A549 (cell line): ENCODE measurements at regions not wholly inside any gene's neighbourhood (a gene's known extent, or its start where the extent isn't known, plus 50 kb on each side); places are given as distances from the start of the nearest gene placed in this dataset.

Experiments used
- ATAC-seq, 2 experiments: fragments of 200-7000 bp in 1 of 2; fragments of >200 bp in 1 of 2; cut with Nextera tagmentation in 1 of 2; cut with Tn5 transposase in 1 of 2; 3 replicates each; pipeline versions ENCODE4 v1.8.0 to v1.9.1; 2018 to 2020; ENCODE audit warnings: mild to moderate bottlenecking in 1 of 2, moderate library complexity in 1 of 2
- CTCF ChIA-PET: fragments of 300-600 bp; sonication (Branson Sonifier 250); formaldehyde crosslinking; extraction: SDS; loops from one replicate; lab custom pipeline; 2021; ENCODE audit warnings: antibody characterized with exemption, inconsistent platforms; lab: Yijun Ruan, JAX
- POLR2A ChIA-PET: fragments of 350-600 bp; formaldehyde crosslinking; extraction: SDS; loops from one replicate; lab custom pipeline; 2021; ENCODE audit warnings: antibody characterized with exemption, inconsistent platforms; lab: Yijun Ruan, JAX
- DNase-seq, 2 experiments: peaks; one replicate each; pipeline versions ENCODE4 v3.0.0 to v3.0.0-alpha.2; 2011 to 2016; ENCODE audit warnings: low read depth in 1 of 2, low spot score in 1 of 2
- FAIRE-seq: peaks from 2 replicates; lab custom pipeline; 2011; peaks lifted over from hg19 to GRCh38; lab: Jason Lieb, UNC
- H3K27ac ChIP-seq, 2 experiments: fragments of >200 bp; sonication (Bioruptor Twin); formaldehyde crosslinking; 3 replicates each; pipeline ENCODE4 v1.5.1; 2016 to 2017
- H3K4me1 ChIP-seq: fragments of >200 bp; sonication (Bioruptor Twin); formaldehyde crosslinking; 3 replicates; pipeline ENCODE4 v1.6.1; 2016
- H3K4me2 ChIP-seq: fragments of >200 bp; sonication (Bioruptor Twin); formaldehyde crosslinking; 3 replicates; pipeline ENCODE4 v1.6.1; 2016
- H3K4me3 ChIP-seq: fragments of >200 bp; sonication (Bioruptor Twin); formaldehyde crosslinking; 3 replicates; pipeline ENCODE4 v1.5.1; 2016
- H3K9me3 ChIP-seq: fragments of >200 bp; sonication (Bioruptor Twin); formaldehyde crosslinking; 3 replicates; pipeline ENCODE4 v1.6.1; 2016
- BCL3 ChIP-seq: fragments of >200 bp; sonication (Bioruptor Twin); formaldehyde crosslinking; IDR thresholded peaks from 3 replicates; pipeline ENCODE4 v1.6.1; 2016
- BHLHE40 ChIP-seq: IDR thresholded peaks from 2 replicates; pipeline ENCODE4 v1.6.1; 2012; ENCODE audit warnings: low read depth, low read length, inconsistent platforms
- CHD4 ChIP-seq: fragments of 200-600 bp; sonication (generic); IDR thresholded peaks from 2 replicates; pipeline ENCODE4 v1.6.1; 2016; ENCODE audit warnings: antibody characterized with exemption, mild to moderate bottlenecking, borderline replicate concordance
- EHF ChIP-seq: fragments of 250-450 bp; sonication (Bioruptor Pico); IDR thresholded peaks from 2 replicates; pipeline ENCODE4 v1.5.0; 2020; ENCODE audit warnings: mild to moderate bottlenecking
- EHMT2 ChIP-seq: fragments of 200-600 bp; sonication (generic); IDR thresholded peaks from 2 replicates; pipeline ENCODE4 v1.6.1; 2016; ENCODE audit warnings: antibody characterized with exemption, low read depth, mild to moderate bottlenecking, moderate library complexity
- ELK1 ChIP-seq: fragments of 150-350 bp; IDR thresholded peaks from 2 replicates; pipeline ENCODE4 v1.6.1; 2014; ENCODE audit warnings: low read depth, mild to moderate bottlenecking, low read length
- ESRRA ChIP-seq: fragments of 150-350 bp; IDR thresholded peaks from 2 replicates; pipeline ENCODE4 v1.6.1; 2014; ENCODE audit warnings: mild to moderate bottlenecking, low read length, borderline replicate concordance
- FOSB ChIP-seq: fragments of 250-450 bp; sonication (Bioruptor Pico); IDR thresholded peaks from 2 replicates; pipeline ENCODE4 v1.5.0; 2020; ENCODE audit warnings: mild to moderate bottlenecking, moderate library complexity
- GATA3 ChIP-seq: IDR thresholded peaks from 2 replicates; pipeline ENCODE4 v1.6.1; 2012; ENCODE audit warnings: borderline replicate concordance
- HOXB13 ChIP-seq: fragments of 250-450 bp; sonication (Bioruptor Pico); IDR thresholded peaks from 2 replicates; pipeline ENCODE4 v1.5.0; 2020; ENCODE audit warnings: low read depth, mild to moderate bottlenecking, moderate library complexity
- JUNB ChIP-seq: fragments of >200 bp; sonication (Bioruptor Twin); formaldehyde crosslinking; IDR thresholded peaks from 2 replicates; pipeline ENCODE4 v1.6.1; 2016
- MAFK ChIP-seq: fragments of 450-650 bp; IDR thresholded peaks from 2 replicates; pipeline ENCODE4 v1.6.1; 2014; ENCODE audit not compliant: partially characterized antibody
- POLR2A ChIP-seq: IDR thresholded peaks from 2 replicates; pipeline ENCODE4 v1.6.1; 2012; ENCODE audit warnings: mild to moderate bottlenecking, low read length
- POLR2AphosphoS2 ChIP-seq: conservative IDR thresholded peaks from 2 replicates; pipeline ENCODE4 v1.6.1; 2012; ENCODE audit warnings: low read length, improper control_type of control experiment, inconsistent platforms
- RAD21 ChIP-seq, 2 experiments: fragments of >200 bp in 1 of 2; sonication (Bioruptor Twin) in 1 of 2; formaldehyde crosslinking in 1 of 2; IDR thresholded peaks in 1 of 2; conservative IDR thresholded peaks in 1 of 2; 2 replicates in 1 of 2; 3 replicates in 1 of 2; pipeline ENCODE4 v1.6.1; 2012 to 2018; ENCODE audit warnings: inconsistent platforms in 1 of 2
- RCOR1 ChIP-seq: fragments of 150-350 bp; IDR thresholded peaks from 2 replicates; pipeline ENCODE4 v1.6.1; 2014; ENCODE audit warnings: antibody characterized with exemption, low read length, low read depth
- SMC3 ChIP-seq: fragments of >200 bp; sonication (Bioruptor Twin); formaldehyde crosslinking; IDR thresholded peaks from 3 replicates; pipeline ENCODE4 v1.6.1; 2018; ENCODE audit warnings: inconsistent platforms
- TFCP2L1 ChIP-seq: fragments of 250-450 bp; sonication (Bioruptor Pico); IDR thresholded peaks from 2 replicates; pipeline ENCODE4 v1.5.0; 2021; ENCODE audit warnings: mild to moderate bottlenecking
- TP53 ChIP-seq: fragments of 250-450 bp; sonication (Bioruptor Pico); IDR thresholded peaks from 2 replicates; pipeline ENCODE4 v1.5.0; 2021; ENCODE audit warnings: mild to moderate bottlenecking, moderate library complexity
- ZFP36 ChIP-seq: fragments of 450-650 bp; IDR thresholded peaks from 2 replicates; pipeline ENCODE4 v1.6.1; 2014; ENCODE audit warnings: borderline replicate concordance; ENCODE audit not compliant: partially characterized antibody
- WGBS: methylation state at CpG from one replicate; pipeline ENCODE4 v1.1.6; 2017; ENCODE audit errors: missing lambda C conversion rate; 5-methylcytosine and 5-hydroxymethylcytosine counted together
- TF ChIP-seq, protein P1 (sequence below): fragments of 250-450 bp; sonication (Bioruptor Pico); IDR thresholded peaks from 2 replicates; pipeline ENCODE4 v1.5.0; 2020; ENCODE audit warnings: low read depth, mild to moderate bottlenecking, moderate library complexity
- TF ChIP-seq, protein P2 (sequence below): IDR thresholded peaks from 2 replicates; pipeline ENCODE4 v1.6.1; 2012; ENCODE audit warnings: low read depth, borderline replicate concordance
- TF ChIP-seq, protein P3 (sequence below): fragments of >200 bp; sonication (Bioruptor Twin); formaldehyde crosslinking; IDR thresholded peaks from 3 replicates; pipeline ENCODE4 v1.5.1; 2016
- TF ChIP-seq, protein P4 (sequence below): fragments of 450-650 bp; IDR thresholded peaks from 2 replicates; pipeline ENCODE4 v1.6.1; 2014; ENCODE audit warnings: antibody characterized with exemption

DNA sequence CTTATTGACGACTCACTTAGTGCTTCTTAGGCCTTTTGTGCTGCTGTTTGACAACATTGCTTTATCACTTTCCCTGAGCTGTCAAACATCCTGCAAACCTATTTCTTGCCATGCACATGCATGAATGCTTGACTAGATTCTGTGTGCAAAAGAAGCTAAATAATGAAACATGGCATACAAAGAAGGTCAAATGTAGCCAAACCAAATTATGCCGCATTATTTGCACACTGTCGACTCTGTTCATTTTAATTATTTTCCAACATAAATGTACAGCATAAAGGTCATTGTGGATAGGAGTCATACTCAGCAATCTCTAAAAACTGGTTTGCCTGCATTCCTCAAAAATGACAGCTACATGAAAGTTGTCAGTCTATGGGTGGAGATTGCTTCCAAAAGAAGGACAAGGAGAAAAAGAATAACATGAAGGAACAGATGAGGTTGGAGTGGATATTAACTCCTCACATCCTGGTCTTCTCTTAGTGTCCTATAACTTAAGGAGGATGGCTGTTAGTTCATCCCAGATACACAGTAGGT is 123.1 kb upstream of the STXBP5 start:
- H3K4me2 ChIP-seq: no peak overlapping the region
- no peak for ATAC-seq
- no peaks in the 10 kb centered on the region for H3K9me3 ChIP-seq
- FAIRE-seq: no peak
- WGBS: 67% methylated on average over 3 of the region's 3 CpGs
- DNase-seq: no peak
- H3K4me1 ChIP-seq: no peaks in the 10 kb centered on the region
- H3K4me3 ChIP-seq: no peak overlapping the region
- no peak overlapping the region for H3K27ac ChIP-seq
- TF ChIP-seq MAFK (no peak), EHF (CRISPR knock-in tag) (no peak), HOXB13 (CRISPR knock-in tag) (no peak), SMC3 (no peak), BCL3 (no peak), BHLHE40 (no peak), TP53 (CRISPR knock-in tag) (no peak), POLR2AphosphoS2 (no peak), TFCP2L1 (CRISPR knock-in tag) (no peak), RCOR1 (no peak)
- TF ChIP-seq, protein P1, sequence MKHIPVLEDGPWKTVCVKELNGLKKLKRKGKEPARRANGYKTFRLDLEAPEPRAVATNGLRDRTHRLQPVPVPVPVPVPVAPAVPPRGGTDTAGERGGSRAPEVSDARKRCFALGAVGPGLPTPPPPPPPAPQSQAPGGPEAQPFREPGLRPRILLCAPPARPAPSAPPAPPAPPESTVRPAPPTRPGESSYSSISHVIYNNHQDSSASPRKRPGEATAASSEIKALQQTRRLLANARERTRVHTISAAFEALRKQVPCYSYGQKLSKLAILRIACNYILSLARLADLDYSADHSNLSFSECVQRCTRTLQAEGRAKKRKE (CRISPR knock-in tag): no peak
- TF ChIP-seq, protein P2, sequence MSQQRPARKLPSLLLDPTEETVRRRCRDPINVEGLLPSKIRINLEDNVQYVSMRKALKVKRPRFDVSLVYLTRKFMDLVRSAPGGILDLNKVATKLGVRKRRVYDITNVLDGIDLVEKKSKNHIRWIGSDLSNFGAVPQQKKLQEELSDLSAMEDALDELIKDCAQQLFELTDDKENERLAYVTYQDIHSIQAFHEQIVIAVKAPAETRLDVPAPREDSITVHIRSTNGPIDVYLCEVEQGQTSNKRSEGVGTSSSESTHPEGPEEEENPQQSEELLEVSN: no peak
- TF ChIP-seq, protein P3, sequence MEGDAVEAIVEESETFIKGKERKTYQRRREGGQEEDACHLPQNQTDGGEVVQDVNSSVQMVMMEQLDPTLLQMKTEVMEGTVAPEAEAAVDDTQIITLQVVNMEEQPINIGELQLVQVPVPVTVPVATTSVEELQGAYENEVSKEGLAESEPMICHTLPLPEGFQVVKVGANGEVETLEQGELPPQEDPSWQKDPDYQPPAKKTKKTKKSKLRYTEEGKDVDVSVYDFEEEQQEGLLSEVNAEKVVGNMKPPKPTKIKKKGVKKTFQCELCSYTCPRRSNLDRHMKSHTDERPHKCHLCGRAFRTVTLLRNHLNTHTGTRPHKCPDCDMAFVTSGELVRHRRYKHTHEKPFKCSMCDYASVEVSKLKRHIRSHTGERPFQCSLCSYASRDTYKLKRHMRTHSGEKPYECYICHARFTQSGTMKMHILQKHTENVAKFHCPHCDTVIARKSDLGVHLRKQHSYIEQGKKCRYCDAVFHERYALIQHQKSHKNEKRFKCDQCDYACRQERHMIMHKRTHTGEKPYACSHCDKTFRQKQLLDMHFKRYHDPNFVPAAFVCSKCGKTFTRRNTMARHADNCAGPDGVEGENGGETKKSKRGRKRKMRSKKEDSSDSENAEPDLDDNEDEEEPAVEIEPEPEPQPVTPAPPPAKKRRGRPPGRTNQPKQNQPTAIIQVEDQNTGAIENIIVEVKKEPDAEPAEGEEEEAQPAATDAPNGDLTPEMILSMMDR: no peak
- POLR2A ChIA-PET: no interaction called here
- CTCF ChIA-PET: no interaction called here

- no peak overlapping the region for H3K27ac ChIP-seq
- no peak overlapping the region for H3K4me3 ChIP-seq
- POLR2A ChIA-PET: no interaction called here
- CTCF ChIA-PET: no interaction called here
- no peak for DNase-seq
- H3K4me2 ChIP-seq: no peak overlapping the region
- TF ChIP-seq, protein P4, sequence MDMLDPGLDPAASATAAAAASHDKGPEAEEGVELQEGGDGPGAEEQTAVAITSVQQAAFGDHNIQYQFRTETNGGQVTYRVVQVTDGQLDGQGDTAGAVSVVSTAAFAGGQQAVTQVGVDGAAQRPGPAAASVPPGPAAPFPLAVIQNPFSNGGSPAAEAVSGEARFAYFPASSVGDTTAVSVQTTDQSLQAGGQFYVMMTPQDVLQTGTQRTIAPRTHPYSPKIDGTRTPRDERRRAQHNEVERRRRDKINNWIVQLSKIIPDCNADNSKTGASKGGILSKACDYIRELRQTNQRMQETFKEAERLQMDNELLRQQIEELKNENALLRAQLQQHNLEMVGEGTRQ: no peak
- TF ChIP-seq EHMT2 (no peak), JUNB (no peak), GATA3 (no peak), ESRRA (no peak), RAD21 (conservative IDR thresholded peaks at IDR 0.05 in 1 of 2, IDR thresholded peaks at IDR 0.05 in 1 of 2) (no peak), ZFP36 (no peak), FOSB (no peak), POLR2A (no peak), MAFK (no peak), EHF (CRISPR knock-in tag) (no peak), CHD4 (no peak), ELK1 (no peak)
- TF ChIP-seq, all 56 proteins: peak for 0
- H3K9me3 ChIP-seq: 0 out of 3 replicates have a peak, but pooled peaks cover 2% of the 10 kb centered on the region
- FAIRE-seq (no peak), ATAC-seq (no peak)
- no peaks in the 10 kb centered on the region for H3K4me1 ChIP-seq
Observed at GRCh38 chr6:147087641-147088040, 116.6 kb upstream of the STXBP5 start.
